Renal pelvis (tissue), 1 donor: ENCODE measurements at regions not wholly inside any gene's neighbourhood (a gene's known extent, or its start where the extent isn't known, plus 50 kb on each side); places are given as distances from the start of the nearest gene placed in this dataset.

ENCODE experiments used
- DNase-seq: peaks from one replicate; pipeline ENCODE4 v3.0.0-alpha.2; 2013

- DNase-seq = no peak
Observed at GRCh38 chr10:78802431-78802830, 266.3 kb upstream of the ZMIZ1 start.

GRCh38 chr10:78802866-78803265, 265.9 kb upstream of the ZMIZ1 start:
- DNase-seq = no peak

- DNase-seq = no peak
Observed at GRCh38 chr10:78803710-78804109, 265.1 kb upstream of the ZMIZ1 start.

DNA sequence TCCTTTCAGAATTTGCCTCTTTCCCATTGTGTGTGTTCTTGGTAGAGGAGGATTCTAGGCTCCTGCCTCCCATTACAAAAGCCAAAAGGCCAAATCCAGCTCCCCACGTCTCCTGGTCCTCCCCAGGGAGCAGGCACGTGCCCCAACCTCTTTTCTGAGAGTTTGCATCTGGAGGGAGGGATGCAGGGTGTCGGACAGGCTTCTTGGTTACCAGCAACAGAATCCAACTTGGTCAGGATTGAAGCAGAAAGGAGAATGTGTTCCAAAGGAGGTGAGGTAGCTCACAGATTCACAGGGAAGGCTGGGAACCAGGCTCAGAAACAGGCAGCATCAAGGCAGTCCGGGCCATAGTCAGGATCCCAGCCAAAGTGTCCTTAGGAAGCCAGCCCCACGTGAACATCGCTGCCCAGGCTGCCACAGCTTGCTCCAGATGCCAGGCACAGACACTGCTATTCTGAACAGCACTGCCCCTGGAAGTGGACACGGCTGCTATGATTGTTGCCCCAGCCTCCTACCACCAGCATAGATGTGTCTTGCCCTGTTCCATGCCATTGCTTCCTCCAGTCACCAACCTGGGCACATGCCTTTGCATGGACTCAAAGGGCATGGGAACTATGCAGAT, 264.2 kb upstream of the ZMIZ1 start:
- no peak for DNase-seq

DNA sequence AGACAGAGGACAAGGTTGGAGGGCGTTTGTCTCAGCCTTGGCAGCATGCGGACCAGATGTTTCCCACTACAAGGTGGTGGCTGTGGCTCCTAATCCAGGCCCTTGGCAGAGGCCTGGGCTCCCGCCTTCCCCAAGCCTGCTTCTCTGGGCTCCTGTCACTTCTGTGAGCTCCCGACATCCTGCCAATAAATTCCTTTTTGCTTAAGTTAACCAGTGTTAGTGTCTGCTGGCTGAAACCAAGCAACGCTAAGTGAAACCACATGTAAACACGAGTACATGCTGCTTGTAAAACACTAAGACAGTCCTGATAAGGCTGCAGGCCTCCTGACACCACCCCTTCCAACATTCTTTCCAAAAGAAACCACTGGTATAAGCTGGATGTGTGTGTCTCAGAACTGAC, 263.6 kb upstream of the ZMIZ1 start:
- peak; percentile 90 for DNase-seq

DNA sequence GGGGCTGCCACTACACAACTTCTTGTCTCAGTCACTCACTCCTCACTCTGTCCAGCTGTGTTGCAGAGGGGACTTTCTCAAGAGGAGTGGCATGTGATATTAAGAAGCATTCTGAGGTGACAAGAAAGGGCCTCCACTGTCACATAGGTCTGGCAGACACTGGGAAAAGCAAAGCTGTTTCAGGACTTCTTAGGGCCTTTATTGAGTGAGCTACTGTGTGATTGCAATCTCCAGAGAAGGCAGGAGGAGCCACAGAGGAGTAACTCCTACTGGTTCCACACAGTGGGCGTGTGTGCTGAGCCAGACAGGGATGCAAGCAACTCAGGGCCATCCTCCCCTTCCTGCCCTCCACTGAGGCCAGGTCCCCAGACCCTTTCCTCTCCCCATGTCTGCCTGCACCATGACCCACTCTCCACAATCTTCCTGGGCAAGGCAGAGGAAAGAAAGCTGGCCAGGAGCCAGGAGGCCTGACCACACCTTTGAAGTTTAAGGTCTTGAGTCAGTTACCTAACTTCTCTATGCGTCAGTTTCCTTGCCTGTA, 262.0 kb upstream of the ZMIZ1 start:
- DNase-seq = no peak

DNA sequence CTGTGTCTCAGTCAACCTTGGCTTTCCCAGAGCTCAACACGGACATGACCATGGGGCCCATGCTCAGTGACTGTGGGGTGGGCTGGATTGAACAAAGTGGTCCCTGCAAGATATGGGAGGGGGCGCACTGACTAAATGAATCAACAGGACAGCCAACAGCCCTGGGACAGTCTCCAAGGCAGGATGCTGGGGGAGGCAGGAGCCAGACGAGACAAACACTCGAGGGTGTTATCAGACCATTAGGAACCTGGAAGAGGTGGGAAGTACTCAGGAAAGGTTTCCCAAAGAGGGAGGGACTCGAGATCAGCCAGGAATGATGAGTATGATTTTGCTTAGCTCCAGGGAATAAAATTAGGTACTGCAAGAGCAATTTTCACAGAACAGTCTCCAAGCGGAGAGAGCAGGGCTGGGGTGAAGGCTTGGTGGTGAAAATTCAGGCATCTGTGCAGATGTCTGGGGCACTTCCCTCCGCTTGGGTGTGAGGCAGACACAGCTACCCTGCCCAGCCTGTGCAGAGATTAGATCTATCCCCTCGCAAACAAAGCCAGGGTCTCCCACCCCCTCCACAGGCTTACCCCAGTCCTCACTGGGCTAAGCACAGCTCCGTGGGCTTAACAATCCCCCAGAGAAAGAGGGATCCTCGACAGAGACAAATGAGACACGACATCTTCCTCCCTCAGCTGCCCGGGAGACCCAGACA, 261.1 kb upstream of the ZMIZ1 start:
- DNase-seq = no peak

GRCh38 chr10:78808286-78808685, 260.5 kb upstream of the ZMIZ1 start:
- no peak for DNase-seq

GRCh38 chr10:78808736-78809367, 259.9 kb upstream of the ZMIZ1 start:
- DNase-seq = no peak

- DNase-seq = no peak
Observed at GRCh38 chr10:78811174-78811573, 257.6 kb upstream of the ZMIZ1 start.

DNA sequence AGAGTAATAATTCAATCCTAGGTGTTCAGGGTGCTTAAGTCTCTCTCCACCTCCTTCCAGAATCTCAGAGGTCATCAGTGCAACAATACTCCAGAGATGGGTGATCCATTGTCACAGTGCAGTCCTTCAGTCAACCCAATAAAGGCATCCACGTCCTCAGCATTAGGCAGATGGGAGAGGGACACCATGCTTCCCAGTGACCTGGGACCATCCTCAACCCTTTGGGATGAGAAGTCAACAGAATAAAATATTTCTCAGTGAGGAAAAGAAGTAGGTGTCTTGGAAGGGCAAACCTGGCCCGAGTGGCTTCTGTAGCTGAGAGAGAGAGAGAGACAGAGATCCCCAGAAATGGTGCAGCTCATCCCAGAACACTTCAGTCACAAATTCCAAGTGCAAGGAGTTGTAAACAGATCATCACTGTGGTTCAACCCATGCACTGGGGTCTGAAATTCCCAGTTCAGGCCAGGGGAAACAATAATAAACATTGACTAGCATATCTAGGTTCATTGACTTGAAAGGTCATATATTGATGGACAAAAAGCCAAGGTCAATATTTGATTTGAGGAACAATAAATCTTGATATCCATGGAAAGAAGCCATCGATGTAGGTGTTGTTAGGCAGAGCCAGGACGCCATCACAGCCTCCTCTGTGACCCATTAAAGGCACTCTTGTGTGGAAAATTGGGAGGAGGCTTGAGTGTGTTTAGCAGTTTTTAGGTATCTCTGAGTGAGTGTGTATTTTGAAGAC, 256.0 kb upstream of the ZMIZ1 start:
- DNase-seq = no peak

- no peak for DNase-seq
Observed at GRCh38 chr10:78813526-78813925, 255.2 kb upstream of the ZMIZ1 start.

GRCh38 chr10:78813998-78814399, 254.8 kb upstream of the ZMIZ1 start:
- no peak for DNase-seq

GRCh38 chr10:78814407-78814806, 254.4 kb upstream of the ZMIZ1 start:
- DNase-seq = no peak

- DNase-seq = no peak
Observed at GRCh38 chr10:78815702-78816334, 252.9 kb upstream of the ZMIZ1 start.

GRCh38 chr10:78817361-78817760, 251.4 kb upstream of the ZMIZ1 start:
- no peak for DNase-seq

DNA sequence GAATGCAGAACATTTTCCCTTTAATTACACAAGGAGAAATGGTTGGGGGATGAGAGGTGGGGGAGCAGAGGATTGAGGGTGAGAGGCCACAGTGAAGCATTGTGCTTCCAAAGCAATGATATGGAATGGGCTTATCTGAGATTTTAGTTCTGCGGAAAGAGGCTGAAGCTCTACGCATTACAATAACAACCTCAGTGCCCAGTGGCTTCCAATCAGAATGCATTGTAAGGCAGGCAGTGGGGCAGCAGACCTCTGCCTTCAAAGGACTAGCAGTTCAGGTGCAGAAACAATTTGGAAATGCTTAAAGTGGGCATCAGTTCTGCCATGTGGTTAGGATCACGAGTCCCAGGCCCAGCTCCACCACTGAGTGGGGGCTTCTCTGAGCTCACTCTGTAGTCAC, 251.0 kb upstream of the ZMIZ1 start:
- no peak for DNase-seq

- no peak for DNase-seq
Observed at GRCh38 chr10:78819361-78820006, 249.3 kb upstream of the ZMIZ1 start.

- no peak for DNase-seq
Observed at GRCh38 chr10:78820007-78820362, 248.8 kb upstream of the ZMIZ1 start.

GRCh38 chr10:78821052-78821451, 247.7 kb upstream of the ZMIZ1 start:
- no peak for DNase-seq
